ENCODE measurements at regions not wholly inside any gene's neighbourhood (a gene's known extent, or its start where the extent isn't known, plus 50 kb on each side); places are given as distances from the start of the nearest gene placed in this dataset.

- no peak for TF ChIP-seq POLR2A (IDR thresholded peaks at IDR 0.05; ENCODE audit: low read depth)
- no peak for TF ChIP-seq CTCF (IDR thresholded peaks at IDR 0.05)
- TF ChIP-seq EP300 (IDR thresholded peaks at IDR 0.05): no peak
- TF ChIP-seq POLR2AphosphoS5 (IDR thresholded peaks at IDR 0.05): no peak
These were observed 191.4 kb downstream of the TMEM167A start for GRCh38 chr5:82885627-82886389.
